Neural progenitor cell (in vitro differentiated cells): ENCODE measurements at regions not wholly inside any gene's neighbourhood (a gene's known extent, or its start where the extent isn't known, plus 50 kb on each side); places are given as distances from the start of the nearest gene placed in this dataset.

ENCODE experiments used
- DNase-seq: peaks from one replicate; pipeline ENCODE4 v3.0.0-alpha.2; 2016; ENCODE audit warnings: low spot score
- H2AFZ ChIP-seq: fragments of 200-600 bp; sonication (generic); replicated peaks from 2 replicates; pipeline ENCODE4 v1.6.1; 2016; ENCODE audit warnings: antibody characterized with exemption
- H3F3A ChIP-seq: fragments of 200-600 bp; sonication (generic); 2 replicates; pipeline ENCODE4 v1.6.1; 2016; ENCODE audit warnings: antibody characterized with exemption, low read depth
- H3K27ac ChIP-seq: fragments of 200-600 bp; sonication (generic); 2 replicates; pipeline ENCODE4 v1.5.1; 2016; ENCODE audit warnings: mild to moderate bottlenecking
- H3K27me3 ChIP-seq: fragments of 200-600 bp; sonication (generic); 2 replicates; pipeline ENCODE4 v1.6.1; 2016; ENCODE audit warnings: mild to moderate bottlenecking, moderate library complexity
- H3K36me3 ChIP-seq: fragments of 200-600 bp; sonication (generic); 2 replicates; pipeline ENCODE4 v1.5.1; 2016
- H3K4me1 ChIP-seq: fragments of 200-600 bp; sonication (generic); 2 replicates; pipeline ENCODE4 v1.6.1; 2016; ENCODE audit warnings: mixed run types
- H3K4me2 ChIP-seq: fragments of 200-600 bp; sonication (generic); 2 replicates; pipeline ENCODE4 v1.6.1; 2016
- H3K4me3 ChIP-seq: fragments of 200-600 bp; sonication (generic); 2 replicates; pipeline ENCODE4 v1.5.1; 2016
- H3K79me2 ChIP-seq: fragments of 200-600 bp; sonication (generic); 2 replicates; pipeline ENCODE4 v1.6.1; 2016; ENCODE audit warnings: low read depth
- H3K9ac ChIP-seq: fragments of 200-600 bp; sonication (generic); 2 replicates; pipeline ENCODE4 v1.6.1; 2016
- H3K9me3 ChIP-seq: fragments of 200-600 bp; sonication (generic); 2 replicates; pipeline ENCODE4 v1.5.1; 2016; ENCODE audit warnings: low read depth
- H4K20me1 ChIP-seq: fragments of 200-600 bp; sonication (generic); 2 replicates; pipeline ENCODE4 v1.6.1; 2016; ENCODE audit warnings: low read depth
- H3K27ac Mint-ChIP-seq: 3 replicates; pipeline ENCODE4 v1.8.0; 2021; ENCODE audit warnings: mixed read lengths
- H3K27me3 Mint-ChIP-seq: 2 replicates; pipeline ENCODE4 v1.8.0; 2022; ENCODE audit warnings: low read depth, mild to moderate bottlenecking, inconsistent platforms, moderate library complexity, mixed read lengths; ENCODE audit not compliant: insufficient read depth
- H3K36me3 Mint-ChIP-seq: 3 replicates; pipeline ENCODE4 v1.8.0; 2021; ENCODE audit warnings: mixed read lengths
- H3K4me1 Mint-ChIP-seq: 3 replicates; pipeline ENCODE4 v1.8.0; 2021; ENCODE audit warnings: mixed read lengths
- H3K4me3 Mint-ChIP-seq: 3 replicates; pipeline ENCODE4 v1.8.0; 2021; ENCODE audit warnings: mild to moderate bottlenecking, moderate library complexity, mixed read lengths
- H3K9me3 Mint-ChIP-seq: 3 replicates; pipeline ENCODE4 v1.8.0; 2020; ENCODE audit warnings: mixed read lengths
- EZH2 ChIP-seq: fragments of 200-600 bp; sonication (generic); IDR thresholded peaks from 2 replicates; pipeline ENCODE4 v1.6.1; 2017; ENCODE audit warnings: antibody characterized with exemption, mild to moderate bottlenecking, moderate library complexity
- EZH2phosphoT487 ChIP-seq: fragments of 200-600 bp; sonication (generic); IDR thresholded peaks from 2 replicates; pipeline ENCODE4 v1.6.1; 2017; ENCODE audit warnings: antibody characterized with exemption
- TF ChIP-seq, protein P1 (sequence below): fragments of 200-600 bp; sonication (generic); IDR thresholded peaks from 2 replicates; pipeline ENCODE4 v1.5.1; 2017; ENCODE audit warnings: antibody characterized with exemption, mild to moderate bottlenecking

DNA sequence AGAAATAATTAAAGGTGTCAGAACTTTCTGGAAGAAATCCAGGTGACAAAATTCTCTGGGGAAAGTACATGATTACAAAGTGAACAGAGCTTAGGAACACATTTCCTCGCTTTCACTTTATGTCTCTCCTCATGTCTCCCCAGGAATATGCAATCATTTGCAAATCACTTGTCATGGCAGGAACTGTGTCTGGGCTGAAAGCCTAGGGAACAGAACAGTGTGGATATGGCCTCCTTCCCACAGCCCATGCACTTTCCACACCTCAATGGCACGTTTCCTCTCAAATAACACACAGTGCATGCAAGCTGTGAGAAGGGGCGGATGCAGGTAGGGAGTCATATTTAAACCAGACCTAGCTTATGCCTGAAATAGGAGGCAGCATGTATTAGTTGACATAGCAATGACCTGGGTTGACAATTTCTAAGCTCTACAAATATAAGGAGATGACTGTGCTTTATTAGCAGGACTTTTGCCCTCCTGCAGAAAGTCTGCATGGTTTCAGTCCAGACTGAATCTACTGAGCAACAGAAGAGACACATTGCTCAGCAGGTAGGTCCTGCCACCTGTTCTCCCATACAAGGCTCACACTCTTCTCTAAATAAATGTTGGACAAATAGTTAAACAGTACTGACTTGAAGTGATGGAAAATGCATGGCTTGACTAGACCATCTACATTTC lies 236.0 kb upstream of the ELAC2 start:
- H3K27ac Mint-ChIP-seq, result no peak overlapping the region
- Histone ChIP-seq H3K9ac (no peak overlapping the region), H3K4me2 (no peak overlapping the region), H3K27ac (no peak overlapping the region), H3F3A (no peaks in the 10 kb centered on the region), H3K79me2 (no peaks in the 10 kb centered on the region), H3K9me3 (no peaks in the 10 kb centered on the region), H3K36me3 (no peaks in the 10 kb centered on the region), H2AFZ (no peak overlapping the region), H3K4me1 (no peaks in the 10 kb centered on the region), H3K27me3 (no peaks in the 10 kb centered on the region), H3K4me3 (no peak overlapping the region), H4K20me1 (no peaks in the 10 kb centered on the region)
- H3K9me3 Mint-ChIP-seq, result peaks cover 14% of the 10 kb centered on the region
- peaks cover 6% of the 10 kb centered on the region for H3K4me1 Mint-ChIP-seq
- peaks cover 2% of the 10 kb centered on the region for H3K27me3 Mint-ChIP-seq
- no peak for DNase-seq
- H3K36me3 Mint-ChIP-seq, result no peaks in the 10 kb centered on the region
- TF ChIP-seq EZH2phosphoT487 (no peak), EZH2 (no peak)
- TF ChIP-seq, protein P1, sequence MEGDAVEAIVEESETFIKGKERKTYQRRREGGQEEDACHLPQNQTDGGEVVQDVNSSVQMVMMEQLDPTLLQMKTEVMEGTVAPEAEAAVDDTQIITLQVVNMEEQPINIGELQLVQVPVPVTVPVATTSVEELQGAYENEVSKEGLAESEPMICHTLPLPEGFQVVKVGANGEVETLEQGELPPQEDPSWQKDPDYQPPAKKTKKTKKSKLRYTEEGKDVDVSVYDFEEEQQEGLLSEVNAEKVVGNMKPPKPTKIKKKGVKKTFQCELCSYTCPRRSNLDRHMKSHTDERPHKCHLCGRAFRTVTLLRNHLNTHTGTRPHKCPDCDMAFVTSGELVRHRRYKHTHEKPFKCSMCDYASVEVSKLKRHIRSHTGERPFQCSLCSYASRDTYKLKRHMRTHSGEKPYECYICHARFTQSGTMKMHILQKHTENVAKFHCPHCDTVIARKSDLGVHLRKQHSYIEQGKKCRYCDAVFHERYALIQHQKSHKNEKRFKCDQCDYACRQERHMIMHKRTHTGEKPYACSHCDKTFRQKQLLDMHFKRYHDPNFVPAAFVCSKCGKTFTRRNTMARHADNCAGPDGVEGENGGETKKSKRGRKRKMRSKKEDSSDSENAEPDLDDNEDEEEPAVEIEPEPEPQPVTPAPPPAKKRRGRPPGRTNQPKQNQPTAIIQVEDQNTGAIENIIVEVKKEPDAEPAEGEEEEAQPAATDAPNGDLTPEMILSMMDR, result no peak
- H3K4me3 Mint-ChIP-seq, result no peak overlapping the region

DNA sequence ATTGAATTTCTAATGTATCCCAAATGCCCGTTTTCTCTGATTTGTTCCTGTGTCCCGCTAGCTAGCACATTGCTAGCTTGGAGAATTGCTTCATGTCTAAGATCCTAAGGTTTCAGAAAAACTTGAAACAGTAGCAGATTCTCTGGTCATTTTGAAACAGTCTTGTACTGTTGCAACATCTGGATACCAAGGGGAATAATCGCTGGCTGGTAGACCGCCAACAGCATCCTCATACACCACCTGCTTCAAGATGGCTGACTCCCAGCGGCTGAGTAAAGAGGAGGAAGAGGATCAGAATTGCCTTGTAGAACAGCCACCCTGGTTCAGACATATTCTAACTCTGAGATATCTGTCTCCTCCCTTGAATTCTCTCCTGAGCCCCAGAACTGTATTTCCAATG lies 226.7 kb upstream of the ELAC2 start:
- H3K9me3 ChIP-seq, result no peaks in the 10 kb centered on the region
- H3K4me3 Mint-ChIP-seq, result no peak overlapping the region
- peaks cover 3% of the 10 kb centered on the region for H3K36me3 ChIP-seq
- H2AFZ ChIP-seq, result peak overlapping the region; percentile 19
- H4K20me1 ChIP-seq, result no peaks in the 10 kb centered on the region
- TF ChIP-seq, protein P1, result no peak
- TF ChIP-seq EZH2phosphoT487 (no peak), EZH2 (no peak)
- no peak overlapping the region for H3K9ac ChIP-seq
- peaks cover 8% of the 10 kb centered on the region for H3K9me3 Mint-ChIP-seq
- no peak for DNase-seq
- H3K27me3 Mint-ChIP-seq, result no peaks in the 10 kb centered on the region
- no peak overlapping the region for H3K4me2 ChIP-seq
- no peaks in the 10 kb centered on the region for H3K79me2 ChIP-seq
- H3K27ac Mint-ChIP-seq, result no peak overlapping the region
- no peaks in the 10 kb centered on the region for H3K27me3 ChIP-seq
- no peaks in the 10 kb centered on the region for H3K36me3 Mint-ChIP-seq
- no peaks in the 10 kb centered on the region for H3K4me1 ChIP-seq
- H3K27ac ChIP-seq, result no peak overlapping the region
- no peaks in the 10 kb centered on the region for H3K4me1 Mint-ChIP-seq
- no peaks in the 10 kb centered on the region for H3F3A ChIP-seq
- no peak overlapping the region for H3K4me3 ChIP-seq

DNA sequence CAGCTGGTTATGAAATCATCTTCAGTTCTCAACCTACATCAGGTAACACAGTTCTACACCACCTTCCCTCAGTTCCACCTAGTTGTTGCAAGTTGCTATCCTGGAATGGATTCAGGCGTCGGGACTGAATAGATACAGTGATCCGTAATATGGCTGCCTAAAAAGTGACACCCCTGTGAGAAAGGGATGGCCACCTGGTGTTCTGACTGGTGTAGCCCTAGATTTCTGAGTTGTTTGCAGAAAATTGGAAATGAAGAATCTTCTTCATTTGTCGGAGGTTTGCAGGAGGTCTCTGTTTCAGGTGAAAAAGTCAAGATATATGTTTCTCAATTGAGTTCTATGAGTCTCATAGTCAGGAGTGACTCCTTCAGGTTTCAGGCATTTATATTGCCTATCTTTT lies 225.8 kb upstream of the ELAC2 start:
- H3K27me3 ChIP-seq, result no peaks in the 10 kb centered on the region
- no peaks in the 10 kb centered on the region for H3K9me3 ChIP-seq
- no peaks in the 10 kb centered on the region for H3K4me1 ChIP-seq
- H3K79me2 ChIP-seq, result no peaks in the 10 kb centered on the region
- Mint-ChIP-seq H3K9me3 (peaks cover 2% of the 10 kb centered on the region), H3K36me3 (no peaks in the 10 kb centered on the region), H3K27me3 (no peaks in the 10 kb centered on the region), H3K4me1 (no peaks in the 10 kb centered on the region), H3K4me3 (no peak overlapping the region), H3K27ac (no peak overlapping the region)
- H3K4me2 ChIP-seq, result no peak overlapping the region
- H3K27ac ChIP-seq, result no peak overlapping the region
- no peak for DNase-seq
- H2AFZ ChIP-seq, result no peak overlapping the region
- no peak overlapping the region for H3K4me3 ChIP-seq
- no peaks in the 10 kb centered on the region for H4K20me1 ChIP-seq
- TF ChIP-seq EZH2 (no peak), EZH2phosphoT487 (no peak)
- TF ChIP-seq, protein P1, result no peak
- no peaks in the 10 kb centered on the region for H3F3A ChIP-seq
- H3K9ac ChIP-seq, result no peak overlapping the region
- peaks cover 1% of the 10 kb centered on the region for H3K36me3 ChIP-seq
